NCI-H1105 treated with DMSO at 0.1 percent for 48 hours (cell line): ENCODE measurements at regions not wholly inside any gene's neighbourhood (a gene's known extent, or its start where the extent isn't known, plus 50 kb on each side); places are given as distances from the start of the nearest gene placed in this dataset.

Experiments used
- DNase-seq: peaks from one replicate; lab custom pipeline; 2025; lab: John Stamatoyannopoulos, UW

DNA sequence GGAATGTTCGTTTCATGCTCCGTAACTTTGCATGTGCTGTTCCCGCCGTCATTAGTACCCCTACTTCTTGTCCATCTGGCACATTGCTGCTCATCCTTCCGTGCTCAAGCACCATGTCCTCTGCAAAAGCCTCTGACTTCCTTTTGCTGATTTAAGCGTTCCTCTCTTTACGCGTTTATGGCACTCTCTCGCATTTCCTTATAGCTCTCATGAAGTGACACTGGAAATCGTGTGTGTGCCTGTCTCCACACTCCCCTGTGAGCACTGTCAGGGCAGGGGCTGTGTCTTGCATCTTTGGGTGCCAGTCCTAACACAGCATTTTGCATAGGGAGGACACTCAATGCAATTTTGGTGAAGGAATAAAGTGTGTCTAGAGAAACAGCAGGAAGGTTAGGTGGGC is 210.6 kb upstream of the FAT1 start:
- DNase-seq: no peak

DNA sequence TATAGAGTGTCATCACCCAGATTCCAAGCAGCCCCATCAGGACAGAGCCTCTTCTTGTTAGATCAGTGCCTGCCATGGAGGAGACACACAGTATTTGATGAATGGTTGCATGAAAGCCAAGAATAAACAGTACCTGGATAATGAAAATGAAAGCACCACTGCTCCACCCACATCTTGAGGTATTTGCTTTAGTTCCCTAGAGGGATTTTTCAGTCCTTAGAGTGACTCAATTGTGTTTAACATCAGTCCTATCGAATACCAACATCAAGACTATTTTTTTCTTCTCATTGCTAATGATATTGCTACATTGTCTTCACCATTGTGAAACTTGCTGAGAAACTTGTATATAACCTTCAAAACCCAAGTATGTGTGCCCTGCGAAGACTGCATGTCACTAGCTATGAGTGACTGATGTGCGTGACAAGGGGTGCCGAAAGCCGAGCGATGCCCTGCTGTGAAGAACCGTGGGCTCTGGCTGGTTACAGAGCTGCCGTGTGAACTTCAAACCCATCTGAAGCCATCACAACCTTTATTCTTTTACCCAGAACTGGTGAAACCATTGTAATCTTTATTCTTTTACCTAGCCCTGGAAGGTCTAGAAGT is 211.3 kb upstream of the FAT1 start:
- no peak for DNase-seq

DNA sequence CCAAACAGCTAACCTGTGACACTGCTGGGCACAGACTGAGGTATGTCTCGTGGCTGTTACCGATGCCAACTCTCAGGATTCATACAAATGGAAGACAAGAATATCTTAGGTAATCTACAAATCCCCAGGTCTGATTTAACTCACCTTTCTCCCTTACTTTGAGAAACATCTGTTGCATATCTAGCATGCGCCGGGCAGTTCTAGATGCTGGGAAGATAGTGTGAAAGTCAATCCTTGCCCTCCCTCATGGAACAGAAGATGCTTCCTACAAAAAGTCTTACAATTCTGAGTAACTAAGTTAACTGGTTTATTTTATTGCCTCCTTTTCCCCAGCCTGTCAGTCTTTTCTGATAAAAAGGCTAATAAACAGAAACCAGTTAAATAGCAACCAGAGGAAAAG is 212.2 kb upstream of the FAT1 start:
- no peak for DNase-seq

DNA sequence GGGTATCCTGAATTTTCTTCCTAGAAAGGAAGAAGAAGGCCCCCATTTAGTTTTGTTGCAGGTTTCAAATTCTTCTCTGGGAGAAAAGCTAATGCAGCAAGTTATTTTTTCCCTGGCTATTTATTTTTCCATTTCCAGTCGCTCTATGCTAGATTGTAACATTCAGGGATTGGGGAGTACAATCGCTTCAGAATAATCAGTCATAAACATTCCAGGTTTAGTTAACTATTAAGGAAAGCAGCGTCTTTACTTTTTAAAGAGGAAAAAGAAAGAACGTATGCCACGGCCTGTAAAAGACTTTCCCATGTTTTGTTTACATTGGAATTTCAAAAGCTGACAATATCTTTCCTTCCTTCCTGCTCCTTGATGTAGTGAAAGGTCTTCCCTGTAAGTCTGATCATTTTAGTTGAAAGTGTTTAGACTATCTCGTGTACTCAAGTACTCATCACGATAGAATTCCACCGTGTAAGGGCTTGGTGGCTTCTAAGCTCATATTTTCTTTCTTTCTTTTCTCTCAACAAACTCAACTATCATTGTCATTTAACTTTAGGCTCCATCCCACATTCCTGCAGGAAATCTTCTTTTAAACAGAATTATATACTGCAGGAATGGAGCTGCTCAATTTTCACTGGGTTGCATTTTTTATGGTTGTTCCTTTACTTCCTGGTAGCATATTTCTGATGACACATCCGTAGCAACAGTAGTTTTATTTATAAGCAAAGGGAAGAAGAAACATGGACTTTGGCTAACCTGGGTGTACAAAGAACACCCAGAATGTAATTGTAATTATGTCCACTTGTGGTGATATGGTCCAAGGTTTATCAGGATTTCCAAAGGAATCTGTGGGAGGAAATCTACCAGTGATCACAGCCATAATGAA is 213.1 kb upstream of the FAT1 start:
- no peak for DNase-seq

DNA sequence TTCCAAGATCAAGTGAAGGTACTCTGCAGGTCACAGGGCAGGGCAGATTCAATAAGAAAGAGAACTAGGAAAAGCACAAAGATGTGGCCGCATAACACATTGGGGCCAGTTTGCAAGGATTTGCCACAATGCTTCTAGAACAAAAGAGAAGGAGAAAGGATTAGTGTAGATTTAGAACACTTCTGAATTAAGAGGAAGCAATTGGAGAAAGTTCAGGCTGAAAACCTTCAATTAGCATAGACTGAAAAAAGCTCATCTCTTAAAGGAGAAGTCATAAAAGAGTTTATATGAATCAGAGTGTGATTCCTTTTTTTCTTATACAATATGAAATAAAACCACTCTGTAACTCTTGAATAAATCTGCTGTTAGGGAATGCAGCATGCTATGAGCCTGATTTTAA is 215.6 kb upstream of the FAT1 start:
- no peak for DNase-seq

DNA sequence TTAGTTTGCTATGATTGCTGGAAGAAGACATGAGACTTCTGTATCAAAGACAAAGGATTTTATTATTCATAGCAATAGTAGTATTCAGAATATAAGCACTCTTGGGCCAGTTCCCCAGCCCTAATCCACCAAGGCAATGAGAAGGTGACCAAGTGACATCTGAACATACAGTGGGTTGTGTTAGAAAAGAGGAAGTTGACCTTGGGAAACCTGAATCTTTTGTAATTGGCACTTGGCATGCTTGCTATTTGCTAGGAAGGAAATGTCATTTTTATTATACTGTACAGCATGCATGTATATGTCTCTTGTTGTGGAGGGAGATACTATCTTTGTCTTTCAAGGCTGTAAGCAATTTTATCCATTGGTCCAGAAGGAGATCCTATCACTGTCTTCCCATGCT is 216.1 kb upstream of the FAT1 start:
- no peak for DNase-seq

DNA sequence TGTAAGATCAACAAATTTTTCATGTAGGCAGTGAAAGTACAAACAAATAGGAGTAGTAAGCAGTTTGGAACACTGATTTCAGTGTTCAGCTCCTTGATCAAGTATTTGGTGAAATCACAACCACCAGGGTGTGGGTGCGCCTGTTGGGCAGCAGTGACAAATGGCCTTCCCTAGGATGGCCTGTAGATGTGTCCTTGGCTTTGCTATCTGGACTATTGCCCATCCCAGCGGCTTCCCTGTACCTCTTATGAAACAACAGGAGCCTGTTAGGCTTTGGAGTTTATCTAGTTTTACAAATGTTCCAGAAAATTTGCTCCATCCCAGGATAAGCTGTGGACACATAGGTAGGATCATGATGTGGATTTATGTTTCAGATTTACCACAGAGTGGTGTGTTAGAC is 216.8 kb upstream of the FAT1 start:
- DNase-seq: no peak

DNA sequence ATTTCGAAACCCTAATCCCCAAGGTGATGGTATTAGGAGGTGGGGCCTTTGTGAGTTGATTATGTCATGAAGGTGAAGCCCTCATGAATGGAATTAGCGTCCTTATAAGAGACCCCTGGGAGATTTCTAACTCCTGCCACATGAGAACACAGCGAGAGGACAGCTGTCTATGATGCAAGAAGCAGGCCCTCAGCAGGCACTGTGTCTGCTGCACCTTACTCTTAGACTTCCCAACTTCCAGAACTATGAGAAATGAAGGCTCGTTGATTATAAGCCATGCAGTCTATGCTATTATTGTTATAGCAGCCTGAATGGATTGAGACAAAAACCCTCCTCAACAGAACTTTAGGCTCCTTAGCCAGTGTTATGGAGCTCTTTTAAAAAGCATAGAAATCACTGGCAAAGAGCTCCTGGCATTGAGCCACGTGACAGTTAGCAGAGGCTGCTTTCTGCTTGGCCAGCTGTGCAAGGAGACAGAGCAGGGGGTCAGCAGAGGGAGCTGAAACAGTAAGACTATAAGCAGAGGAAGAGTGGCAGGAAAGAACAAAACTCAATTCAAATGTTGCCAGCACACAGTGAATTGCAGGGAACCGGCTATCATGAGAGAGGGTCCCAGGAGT is 219.2 kb upstream of the FAT1 start:
- DNase-seq: peak; percentile 52

DNA sequence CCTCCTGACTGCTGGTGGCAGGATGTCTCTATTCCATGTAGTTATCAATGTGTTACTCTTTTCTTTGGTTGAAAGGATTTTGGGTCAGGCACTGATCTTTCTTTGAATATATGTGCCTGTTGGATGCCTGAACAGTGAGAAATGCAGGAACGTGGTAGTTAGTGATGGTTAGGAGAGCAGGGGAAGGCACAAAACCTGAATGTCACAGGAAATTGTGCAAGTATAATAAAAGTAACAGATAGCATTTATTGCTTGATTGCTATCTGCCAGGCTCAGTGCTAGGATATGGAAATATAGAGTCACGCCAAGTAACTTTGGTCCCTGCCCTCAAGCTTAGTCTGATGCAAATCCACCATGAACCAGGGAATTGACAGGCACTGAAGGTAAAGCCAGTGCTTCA is 219.8 kb upstream of the FAT1 start:
- DNase-seq: no peak

DNA sequence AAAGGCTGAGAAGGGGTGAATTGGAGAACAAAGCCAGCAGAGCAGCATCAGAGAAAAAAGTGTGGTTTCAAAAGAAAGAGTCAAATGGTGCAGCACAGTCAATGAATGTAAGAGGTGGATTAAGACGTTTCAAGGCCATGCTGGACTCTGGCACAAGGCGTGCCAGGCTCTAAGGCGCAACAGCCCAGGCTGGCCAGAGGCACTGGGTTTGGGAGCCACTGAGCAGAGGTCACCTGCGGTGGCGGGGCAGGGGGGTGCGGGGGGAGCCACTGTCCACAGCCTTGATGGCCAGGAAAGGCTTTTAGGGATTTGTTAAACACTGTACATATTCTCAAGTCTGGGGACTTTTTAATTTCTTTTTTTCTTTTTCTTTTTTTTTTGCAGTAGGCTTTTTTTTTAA is 222.5 kb upstream of the FAT1 start:
- no peak for DNase-seq

DNA sequence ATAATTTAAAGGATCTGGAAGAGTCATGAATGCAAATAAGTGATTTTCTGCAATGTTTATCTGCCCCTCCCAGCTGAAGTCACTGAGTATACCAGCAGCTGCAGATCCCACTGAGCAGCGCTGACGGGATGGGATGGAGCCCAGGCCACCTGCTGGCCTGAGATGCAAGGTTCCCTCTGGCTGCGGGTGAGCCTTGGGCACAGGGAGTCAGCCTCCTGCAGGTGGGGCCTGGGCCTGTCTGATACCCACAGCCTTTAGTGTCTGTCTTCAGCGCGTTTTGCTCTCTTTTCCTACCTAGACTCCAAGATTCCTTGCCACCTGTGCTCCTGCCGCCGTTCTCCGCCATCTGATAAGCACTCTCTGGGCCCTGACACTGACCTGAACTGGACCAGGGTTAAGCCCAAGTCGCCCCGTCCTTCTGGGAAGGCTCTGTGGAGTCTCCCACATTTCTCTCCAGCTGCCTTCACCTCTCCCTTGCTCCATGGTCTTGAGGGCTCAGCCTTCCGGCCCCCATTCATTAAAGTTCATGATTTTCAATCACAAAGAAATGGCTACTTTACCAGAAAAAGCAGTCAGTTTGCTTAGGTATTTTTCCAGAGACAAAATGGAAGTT is 223.1 kb upstream of the FAT1 start:
- no peak for DNase-seq

DNA sequence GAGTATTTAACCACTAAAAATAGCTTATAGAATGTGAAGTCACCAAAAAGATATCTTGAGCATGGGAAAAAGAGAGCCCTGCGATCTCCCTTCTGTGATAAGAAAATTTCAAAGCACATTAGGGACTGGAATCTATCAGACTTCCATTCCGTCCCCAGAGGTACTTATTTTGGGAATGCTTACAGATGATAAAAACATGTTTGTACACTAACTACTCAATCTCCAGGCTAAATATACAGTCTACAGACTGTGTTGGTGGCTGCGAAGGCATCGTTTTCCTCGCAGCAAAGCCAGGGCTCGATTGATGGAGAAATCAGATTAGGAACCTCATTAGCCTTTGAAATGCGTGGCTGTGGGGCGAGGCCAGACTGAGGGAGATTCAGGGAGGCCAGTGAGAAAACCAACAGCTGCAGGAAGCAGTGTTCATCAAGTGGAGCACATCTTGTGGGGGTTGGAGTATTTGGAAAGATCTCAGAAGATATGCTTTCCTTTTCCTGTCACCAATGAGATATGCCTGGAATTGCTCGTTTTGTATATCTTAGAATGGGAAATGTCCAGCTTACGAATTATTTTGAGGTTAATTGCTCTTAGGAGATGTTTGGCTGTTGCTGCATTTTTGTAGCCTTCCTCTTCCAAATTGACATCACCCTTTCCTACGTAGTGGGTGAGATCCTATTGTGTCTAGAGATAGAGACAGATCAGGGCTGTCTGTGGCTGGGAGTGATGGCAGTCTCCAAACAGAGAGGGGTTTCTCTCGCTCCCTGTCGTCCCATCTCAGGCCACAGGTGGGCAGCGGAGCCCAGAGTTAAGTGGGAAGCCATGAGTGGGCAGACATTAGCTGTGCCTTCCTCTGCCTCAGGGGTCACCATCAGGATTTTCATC is 224.9 kb upstream of the FAT1 start:
- DNase-seq: no peak

DNA sequence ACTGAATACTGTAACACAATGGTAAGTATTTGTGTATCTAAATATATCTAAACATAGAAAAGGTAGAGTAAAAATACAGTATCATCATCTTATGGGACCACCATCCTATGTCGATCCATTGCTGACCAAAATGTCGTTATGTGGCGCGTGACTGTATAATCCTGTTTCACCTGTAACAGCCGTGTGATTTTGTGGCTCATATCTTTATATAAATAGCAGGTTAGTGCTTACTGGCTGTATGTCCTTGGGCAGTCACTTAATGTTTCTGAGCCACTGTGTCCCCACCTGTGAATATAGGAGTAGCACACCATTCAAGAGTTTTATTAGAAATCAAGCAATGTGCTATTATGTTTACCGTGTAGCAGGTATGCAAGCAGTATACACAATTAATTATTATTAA is 226.2 kb upstream of the FAT1 start:
- no peak for DNase-seq

DNA sequence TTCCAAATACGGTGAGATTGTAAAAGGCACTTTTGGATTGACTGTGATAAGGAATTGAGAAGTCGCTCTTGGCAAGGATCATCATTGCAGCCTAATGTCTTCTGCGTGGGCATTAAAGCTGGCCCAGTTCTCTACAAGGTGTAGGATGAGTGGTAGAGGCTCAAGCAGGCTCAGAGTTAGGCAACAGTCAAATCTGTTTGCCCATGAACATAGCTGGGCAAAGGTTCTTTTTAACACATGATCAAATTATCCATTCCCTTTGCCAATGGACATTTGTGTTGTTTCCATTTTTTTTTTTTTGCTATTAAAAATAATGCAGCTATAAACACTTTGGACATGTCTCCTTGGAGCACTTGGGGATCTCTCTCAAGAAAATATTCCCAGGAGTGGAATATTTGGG is 229.1 kb upstream of the FAT1 start:
- no peak for DNase-seq

DNA sequence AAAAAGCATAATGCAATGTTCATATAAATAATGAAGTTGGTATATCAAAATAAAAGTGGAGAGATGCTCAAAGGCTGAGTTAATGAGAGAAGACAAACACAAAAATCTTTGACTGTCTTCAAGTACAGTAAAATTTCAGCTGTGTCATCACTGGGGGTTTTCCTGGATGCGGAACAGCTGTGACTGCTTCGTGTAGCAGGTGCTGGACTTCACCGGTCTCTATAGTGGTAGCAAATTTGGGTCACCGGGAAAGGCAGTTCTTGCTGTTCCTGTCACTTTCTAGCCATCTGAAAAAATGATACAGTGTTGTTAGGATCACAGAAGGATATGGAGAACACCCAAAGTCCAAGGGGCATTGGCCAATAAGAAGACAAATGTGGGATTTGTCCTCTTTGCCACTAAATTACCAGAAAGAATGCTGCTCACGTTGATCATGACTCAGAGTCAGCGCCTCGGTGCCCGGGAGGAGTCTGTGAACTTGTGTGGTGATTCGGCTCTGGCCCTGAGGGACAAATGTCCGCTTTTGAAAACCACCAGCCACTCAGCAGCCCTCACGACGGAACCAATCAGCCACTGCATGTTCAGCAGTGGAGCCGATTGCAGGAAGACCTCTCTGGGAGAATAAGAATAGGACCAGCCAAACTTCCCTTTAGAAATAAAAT is 230.1 kb upstream of the FAT1 start:
- no peak for DNase-seq

DNA sequence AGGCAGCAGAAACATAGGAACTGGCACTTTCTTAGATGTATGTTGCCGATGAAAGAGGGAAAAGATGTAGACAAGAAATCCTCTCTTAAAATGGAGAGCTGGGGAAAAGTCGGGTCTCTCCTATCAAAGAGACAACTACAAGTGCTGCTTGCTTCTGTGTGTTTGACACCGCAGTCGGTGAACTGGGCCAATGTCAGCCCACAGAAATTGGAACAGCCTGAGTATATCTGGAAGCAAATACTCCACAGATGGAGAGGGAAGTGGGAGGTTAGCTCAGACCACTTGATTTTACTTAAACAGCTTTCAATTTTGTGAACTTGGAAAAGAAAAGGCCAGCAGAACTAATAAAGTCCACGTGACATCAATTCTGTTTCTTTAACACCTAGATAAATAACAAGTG is 230.9 kb upstream of the FAT1 start:
- DNase-seq: no peak

DNA sequence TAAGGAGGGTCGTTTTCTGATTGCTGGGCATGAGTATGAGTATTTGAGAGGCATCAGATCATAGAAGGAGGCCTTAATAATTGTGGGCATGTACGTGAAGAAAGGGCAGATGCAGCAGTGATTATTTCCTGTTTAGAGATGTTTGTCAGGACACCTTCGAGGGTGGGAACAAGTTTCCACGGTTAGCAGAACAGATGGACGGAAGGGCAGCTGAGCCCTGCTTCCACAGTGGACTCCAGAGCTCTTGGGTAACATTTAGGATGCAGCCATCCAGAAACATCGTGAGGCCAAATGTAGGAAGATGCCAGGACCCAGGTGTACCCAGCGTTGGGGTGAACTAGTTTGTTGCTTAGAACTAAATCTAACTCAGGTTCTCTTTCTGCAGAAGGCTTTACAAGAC is 231.3 kb upstream of the FAT1 start:
- DNase-seq: no peak

DNA sequence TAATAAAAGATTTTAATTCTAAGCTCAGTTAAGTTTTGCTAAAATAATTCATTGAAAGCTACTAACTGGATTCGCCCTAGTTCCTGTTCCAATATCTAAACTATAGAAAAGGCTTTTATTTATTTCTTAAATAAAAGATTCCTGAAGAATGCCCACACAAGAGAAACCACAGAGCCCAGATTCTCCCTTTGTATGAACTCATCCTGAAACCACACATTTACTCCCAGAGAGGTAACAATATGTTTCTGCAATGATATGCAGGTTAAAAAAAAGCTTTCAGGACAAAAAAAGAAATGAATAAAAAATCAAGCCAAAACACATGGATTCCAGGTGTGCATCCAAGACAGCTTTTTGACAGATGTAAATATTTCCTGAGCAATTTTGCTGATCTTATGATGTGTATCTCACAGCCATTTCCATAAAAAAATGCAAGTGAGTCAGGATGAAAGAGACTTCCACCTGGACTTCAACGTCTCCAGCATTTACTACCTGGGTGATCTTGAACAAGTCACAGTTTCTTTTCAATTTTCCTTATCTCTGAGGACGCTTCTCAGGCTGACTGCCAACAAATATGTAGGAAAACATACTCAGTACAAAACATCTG is 234.4 kb upstream of the FAT1 start:
- DNase-seq: no peak

DNA sequence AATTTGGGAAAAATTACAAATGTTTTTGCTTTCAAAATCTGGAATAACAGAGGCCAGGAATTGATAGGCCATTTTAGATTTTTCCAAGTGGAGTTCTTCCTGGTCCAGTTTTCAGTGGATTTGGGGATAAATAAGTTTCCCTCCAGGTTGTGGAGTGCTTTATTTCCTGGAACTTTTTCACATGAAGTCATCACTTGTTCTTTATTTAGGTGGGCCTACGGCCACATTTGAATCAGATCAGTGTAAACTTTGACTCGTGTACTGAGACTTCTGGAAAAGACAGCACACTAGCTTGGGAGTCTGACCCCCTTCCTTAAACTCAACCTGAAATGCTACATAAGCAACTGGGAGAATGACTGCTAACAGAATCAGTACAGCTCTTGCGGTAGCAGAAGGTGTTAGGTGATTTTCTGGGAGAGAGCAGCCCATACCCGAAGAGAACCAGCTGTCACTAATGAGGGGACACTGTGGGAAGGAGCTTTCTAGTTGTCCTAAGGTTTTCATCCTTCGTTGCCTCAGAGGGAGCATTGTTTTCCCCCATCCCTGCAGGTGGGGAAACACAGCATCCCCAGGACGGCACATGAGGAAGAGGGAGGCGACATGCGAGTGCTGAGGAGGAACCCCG is 235.2 kb upstream of the FAT1 start:
- DNase-seq: no peak

DNA sequence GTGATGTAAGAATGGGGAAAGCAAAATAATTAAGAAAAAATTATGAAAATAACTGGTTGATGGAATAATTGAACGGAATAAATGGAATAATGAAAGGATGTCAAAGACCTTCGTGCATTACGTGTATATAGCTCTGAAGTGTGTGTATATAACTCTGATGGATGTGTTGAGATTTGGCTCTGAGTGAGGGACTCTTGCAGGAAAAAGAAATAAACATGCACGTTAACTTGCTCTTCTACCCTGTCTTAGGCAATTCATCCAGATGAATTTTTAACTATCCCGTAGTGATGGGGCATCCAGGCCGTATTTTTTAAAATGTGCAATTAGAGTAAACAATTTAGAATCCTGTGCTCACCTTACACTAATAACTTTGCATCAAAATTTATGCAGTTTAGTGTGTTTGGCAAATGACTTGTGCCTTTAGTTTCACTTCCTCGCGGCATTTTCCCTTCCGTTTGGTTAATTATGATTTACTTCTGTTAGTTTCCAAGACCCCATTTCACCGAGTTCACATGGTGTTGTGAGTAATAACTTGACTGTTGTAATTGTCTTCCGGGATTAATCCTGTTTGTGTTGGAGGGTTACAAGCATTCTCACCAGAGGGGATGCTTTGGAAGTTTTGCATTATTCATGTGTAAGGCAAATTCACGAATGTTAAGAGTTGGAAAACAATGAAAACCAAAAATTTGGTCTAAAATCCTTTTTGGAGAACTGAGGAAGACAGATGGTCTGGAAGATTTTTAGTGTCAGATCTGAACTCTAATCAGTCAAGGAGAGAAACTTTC is 256.5 kb upstream of the FAT1 start:
- DNase-seq: no peak
